Nephron (organoid): ENCODE measurements at regions not wholly inside any gene's neighbourhood (a gene's known extent, or its start where the extent isn't known, plus 50 kb on each side); places are given as distances from the start of the nearest gene placed in this dataset.

Experiments
- H3K27ac Mint-ChIP-seq, 3 experiments: 2 replicates each; pipeline ENCODE4 v1.8.0; 2020; ENCODE audit warnings: mixed read lengths in 3 of 3, mild to moderate bottlenecking in 2 of 3, moderate library complexity in 1 of 3
- H3K27me3 Mint-ChIP-seq: 2 replicates; pipeline ENCODE4 v1.8.0; 2021; ENCODE audit warnings: low read depth, mild to moderate bottlenecking, moderate library complexity, mixed read lengths
- H3K36me3 Mint-ChIP-seq: 2 replicates; pipeline ENCODE4 v1.8.0; 2020; ENCODE audit warnings: low read depth, mixed read lengths
- H3K4me1 Mint-ChIP-seq: 2 replicates; pipeline ENCODE4 v1.8.0; 2020; ENCODE audit warnings: mixed read lengths
- H3K4me3 Mint-ChIP-seq, 3 experiments: 2 replicates each; pipeline ENCODE4 v1.8.0; 2020; ENCODE audit warnings: mild to moderate bottlenecking in 3 of 3, mixed read lengths in 3 of 3, moderate library complexity in 2 of 3
- H3K9me3 Mint-ChIP-seq: 2 replicates; pipeline ENCODE4 v1.8.0; 2020; ENCODE audit warnings: mixed read lengths
- TF ChIP-seq, protein P1 (sequence below), 3 experiments: fragments of 200-600 bp; sonication (generic); IDR thresholded peaks; one replicate each; pipeline ENCODE4 v1.5.0; 2021; ENCODE audit warnings: antibody characterized with exemption in 3 of 3; ENCODE audit not compliant: unreplicated experiment in 3 of 3

- Mint-ChIP-seq H3K36me3 (no peaks in the 10 kb centered on the region), H3K27ac (no peak overlapping the region), H3K4me3 (no peak overlapping the region), H3K9me3 (no peaks in the 10 kb centered on the region), H3K4me1 (no peaks in the 10 kb centered on the region), H3K27me3 (no peaks in the 10 kb centered on the region)
- TF ChIP-seq, protein P1, sequence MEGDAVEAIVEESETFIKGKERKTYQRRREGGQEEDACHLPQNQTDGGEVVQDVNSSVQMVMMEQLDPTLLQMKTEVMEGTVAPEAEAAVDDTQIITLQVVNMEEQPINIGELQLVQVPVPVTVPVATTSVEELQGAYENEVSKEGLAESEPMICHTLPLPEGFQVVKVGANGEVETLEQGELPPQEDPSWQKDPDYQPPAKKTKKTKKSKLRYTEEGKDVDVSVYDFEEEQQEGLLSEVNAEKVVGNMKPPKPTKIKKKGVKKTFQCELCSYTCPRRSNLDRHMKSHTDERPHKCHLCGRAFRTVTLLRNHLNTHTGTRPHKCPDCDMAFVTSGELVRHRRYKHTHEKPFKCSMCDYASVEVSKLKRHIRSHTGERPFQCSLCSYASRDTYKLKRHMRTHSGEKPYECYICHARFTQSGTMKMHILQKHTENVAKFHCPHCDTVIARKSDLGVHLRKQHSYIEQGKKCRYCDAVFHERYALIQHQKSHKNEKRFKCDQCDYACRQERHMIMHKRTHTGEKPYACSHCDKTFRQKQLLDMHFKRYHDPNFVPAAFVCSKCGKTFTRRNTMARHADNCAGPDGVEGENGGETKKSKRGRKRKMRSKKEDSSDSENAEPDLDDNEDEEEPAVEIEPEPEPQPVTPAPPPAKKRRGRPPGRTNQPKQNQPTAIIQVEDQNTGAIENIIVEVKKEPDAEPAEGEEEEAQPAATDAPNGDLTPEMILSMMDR (IDR thresholded peaks at IDR 0.05; ENCODE audit: unreplicated experiment in 3 of 3) = no peak
These were observed 58.1 kb downstream of the TUSC7 start for GRCh38 chr3:116767726-116768125.

DNA sequence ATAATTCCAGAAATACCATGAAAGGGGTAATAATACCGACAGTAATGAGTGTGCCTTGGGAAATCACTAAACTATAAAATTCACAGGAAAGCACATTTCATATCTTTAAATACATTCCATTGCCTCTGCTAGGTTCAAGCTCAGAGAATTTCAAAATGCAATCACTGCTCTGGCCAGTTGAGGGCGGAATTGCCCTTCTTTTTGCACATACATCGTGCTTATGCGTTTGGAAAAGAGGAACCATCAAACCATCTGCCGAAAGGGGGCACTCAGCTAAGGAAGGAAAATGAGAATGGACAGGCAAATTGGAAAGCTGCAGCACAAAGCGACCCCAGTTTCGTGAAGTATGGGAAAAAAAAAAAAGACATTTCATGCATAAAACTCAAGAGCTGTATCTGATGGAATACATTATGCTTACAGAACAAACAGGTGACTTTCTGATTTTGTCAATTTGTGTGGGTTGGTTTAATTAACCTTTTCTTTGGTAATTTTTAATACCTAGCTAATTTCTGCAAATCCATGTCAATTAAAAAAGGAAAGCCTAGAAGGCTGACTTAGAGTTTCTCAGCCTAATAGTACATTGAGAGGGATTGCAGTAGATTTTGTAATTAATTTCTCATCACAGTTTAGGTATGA is 61.4 kb downstream of the TUSC7 start:
- TF ChIP-seq, protein P1 (IDR thresholded peaks at IDR 0.05; ENCODE audit: unreplicated experiment in 3 of 3) = peak; percentile 96 to 98 (median 98)
- H3K4me3 Mint-ChIP-seq = no peak overlapping the region
- H3K36me3 Mint-ChIP-seq = no peaks in the 10 kb centered on the region
- no peaks in the 10 kb centered on the region for H3K4me1 Mint-ChIP-seq
- H3K9me3 Mint-ChIP-seq = no peaks in the 10 kb centered on the region
- no peaks in the 10 kb centered on the region for H3K27me3 Mint-ChIP-seq
- H3K27ac Mint-ChIP-seq = no peak overlapping the region

GRCh38 chr3:116776880-116777785 is 67.6 kb downstream of the TUSC7 start:
- H3K9me3 Mint-ChIP-seq = no peaks in the 10 kb centered on the region
- H3K27me3 Mint-ChIP-seq = peaks cover 5% of the 10 kb centered on the region
- H3K4me3 Mint-ChIP-seq = no peak overlapping the region
- peaks cover 6% of the 10 kb centered on the region for H3K4me1 Mint-ChIP-seq
- H3K27ac Mint-ChIP-seq = no peak overlapping the region
- TF ChIP-seq, protein P1 (IDR thresholded peaks at IDR 0.05; ENCODE audit: unreplicated experiment in 3 of 3) = no peak
- no peaks in the 10 kb centered on the region for H3K36me3 Mint-ChIP-seq

DNA sequence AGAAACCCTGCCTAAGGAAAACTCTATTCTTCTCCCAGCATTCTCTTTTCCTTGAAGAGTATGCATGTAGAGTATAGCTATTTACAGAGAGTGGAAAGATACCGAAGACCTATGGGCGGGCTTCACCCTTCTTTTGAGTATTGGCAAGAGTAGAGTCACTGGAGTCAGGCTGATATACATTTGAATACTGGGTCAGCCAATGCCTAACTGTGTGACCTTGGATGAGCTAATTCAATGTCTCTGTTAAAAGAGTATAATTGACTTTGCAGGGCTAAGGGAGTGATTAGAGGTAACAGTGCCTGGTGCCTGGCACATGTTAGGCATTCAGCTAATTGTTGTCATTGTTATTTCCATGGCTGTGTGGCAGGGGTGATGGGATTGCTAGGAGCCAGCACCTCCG is 75.6 kb downstream of the TUSC7 start:
- no peak overlapping the region for H3K27ac Mint-ChIP-seq
- no peaks in the 10 kb centered on the region for H3K9me3 Mint-ChIP-seq
- no peaks in the 10 kb centered on the region for H3K27me3 Mint-ChIP-seq
- no peaks in the 10 kb centered on the region for H3K36me3 Mint-ChIP-seq
- H3K4me1 Mint-ChIP-seq = no peaks in the 10 kb centered on the region
- TF ChIP-seq, protein P1 (IDR thresholded peaks at IDR 0.05; ENCODE audit: unreplicated experiment in 3 of 3) = no peak
- H3K4me3 Mint-ChIP-seq = no peak overlapping the region

- Mint-ChIP-seq H3K36me3 (no peaks in the 10 kb centered on the region), H3K9me3 (peaks cover 11% of the 10 kb centered on the region), H3K27me3 (no peaks in the 10 kb centered on the region), H3K4me3 (no peak overlapping the region), H3K27ac (no peak overlapping the region), H3K4me1 (no peaks in the 10 kb centered on the region)
- TF ChIP-seq, protein P1 (IDR thresholded peaks at IDR 0.05; ENCODE audit: unreplicated experiment in 3 of 3) = no peak
These were observed 93.1 kb downstream of the TUSC7 start for GRCh38 chr3:116802651-116803050.
